Right lobe of liver (tissue), 6 donors: ENCODE measurements at regions not wholly inside any gene's neighbourhood (a gene's known extent, or its start where the extent isn't known, plus 50 kb on each side); places are given as distances from the start of the nearest gene placed in this dataset.
"Not testable (repeated sequence)": the region's sequence is repeated elsewhere in the genome, so short reads cannot be mapped to it uniquely, and the experiment has no call there.

Experiments
- ATAC-seq, 4 donors: fragments of 200-7000 bp; cut with Tn5 transposase; one replicate each; pipeline ENCODE4 v1.9.1; 2020; ENCODE audit warnings: mild to moderate bottlenecking in 4 of 4, moderate library complexity in 4 of 4
- DNase-seq, 3 donors: peaks; one replicate each; pipeline ENCODE4 v3.0.0-alpha.2; 2020
- H3K27ac ChIP-seq, 3 donors: fragments of 200-600 bp; one replicate each; pipeline ENCODE4 v1.8.0; 2022
- H3K27me3 ChIP-seq, 2 donors: fragments of 200-600 bp; one replicate each; pipeline ENCODE4 v1.8.0; 2022
- H3K36me3 ChIP-seq, 4 donors: fragments of 200-600 bp; sonication (generic) in 1 of 4; one replicate each; pipeline versions ENCODE4 v1.5.1 to v1.8.0; 2017 to 2022; ENCODE audit warnings: control low read depth in 1 of 4
- H3K4me1 ChIP-seq, 4 donors: fragments of 200-600 bp; sonication (generic) in 1 of 4; one replicate each; pipeline versions ENCODE4 v1.5.1 to v1.8.0; 2017 to 2022; ENCODE audit warnings: control low read depth in 1 of 4
- H3K4me3 ChIP-seq, 3 donors: fragments of 200-600 bp; one replicate each; pipeline ENCODE4 v1.8.0; 2022
- H3K9me3 ChIP-seq, 4 donors: fragments of 200-600 bp; sonication (generic) in 1 of 4; one replicate each; pipeline versions ENCODE4 v1.5.1 to v1.8.0; 2017 to 2022; ENCODE audit warnings: control low read depth in 1 of 4
- CTCF ChIP-seq, 4 donors: fragments of 200-600 bp in 3 of 4; fragments of 450-650 bp in 1 of 4; IDR thresholded peaks; one replicate each; pipeline versions ENCODE4 v1.5.1 to v1.8.0; 2016 to 2022; ENCODE audit warnings: antibody characterized with exemption in 4 of 4, mild to moderate bottlenecking in 2 of 4
- POLR2A ChIP-seq: fragments of 450-650 bp; IDR thresholded peaks from one replicate; pipeline ENCODE4 v1.6.1; 2017; ENCODE audit warnings: antibody characterized with exemption, mild to moderate bottlenecking
- WGBS: methylation state at CpG from one replicate; pipeline ENCODE4 v1.1.6; 2018; ENCODE audit warnings: low coverage, low lambda C conversion rate; ENCODE audit not compliant: insufficient coverage; ENCODE audit errors: missing lambda C conversion rate; 5-methylcytosine and 5-hydroxymethylcytosine counted together
- intact Hi-C, 2 donors: fragments of 100-400 bp; cut with DNase I; formaldehyde crosslinking; loops; one replicate each; pipeline versions ENCODE4 v1.11.2 to v1.14.1; 2022
- donor health status: DM: no; HTN: yes; CAD: no.
- donor health status: DM: no; HTN: no; CAD: no.
- donor health status: DM: no; HTN: no; CAD: no.
- donor health status: DM: no; HTN: yes; CAD: no.
- donor health status: DM: no; HTN: yes; CAD: no.

GRCh38 chr17:31678431-31678830, 180.6 kb downstream of the COPRS start:
- no peaks in the 10 kb centered on the region for H3K9me3 ChIP-seq
- H3K36me3 ChIP-seq: no peaks in the 10 kb centered on the region
- no peak overlapping the region for H3K4me3 ChIP-seq
- intact Hi-C loops: no loop called here
- TF ChIP-seq POLR2A (no peak), CTCF (IDR thresholded peaks at IDR 0.05) (no peak)
- H3K4me1 ChIP-seq: no peaks in the 10 kb centered on the region
- H3K27me3 ChIP-seq: no peaks in the 10 kb centered on the region
- no peak overlapping the region for H3K27ac ChIP-seq
- DNase-seq (peak in 1 of 3 donors; percentile 35), ATAC-seq (no peak)
- WGBS: no CpG with 5 or more reads among the region's 1 CpG

- H3K36me3 ChIP-seq: no peaks in the 10 kb centered on the region
- 81% methylated on average over 2 of the region's 6 CpGs for WGBS
- H3K4me3 ChIP-seq: no peak overlapping the region
- no peaks in the 10 kb centered on the region for H3K27me3 ChIP-seq
- H3K4me1 ChIP-seq: no peaks in the 10 kb centered on the region
- intact Hi-C loops: no loop called here
- TF ChIP-seq POLR2A (no peak), CTCF (IDR thresholded peaks at IDR 0.05) (no peak)
- H3K9me3 ChIP-seq: no peaks in the 10 kb centered on the region
- H3K27ac ChIP-seq: no peak overlapping the region
- no peak for ATAC-seq
- DNase-seq: peak in 1 of 3 donors; percentile 29
These were observed 181.4 kb downstream of the COPRS start for GRCh38 chr17:31677681-31678080.

GRCh38 chr17:31677036-31677435, 182.0 kb downstream of the COPRS start:
- no peak overlapping the region for H3K4me3 ChIP-seq
- 42% methylated on average over 2 of the region's 4 CpGs for WGBS
- no peaks in the 10 kb centered on the region for H3K27me3 ChIP-seq
- no peaks in the 10 kb centered on the region for H3K4me1 ChIP-seq
- no peaks in the 10 kb centered on the region for H3K9me3 ChIP-seq
- intact Hi-C loops: no loop called here
- TF ChIP-seq POLR2A (no peak), CTCF (IDR thresholded peaks at IDR 0.05) (no peak)
- ATAC-seq: no peak
- peak in 1 of 3 donors; percentile 38 for DNase-seq
- H3K27ac ChIP-seq: no peak overlapping the region
- no peaks in the 10 kb centered on the region for H3K36me3 ChIP-seq

- DNase-seq, intact Hi-C loops: not testable (repeated sequence)
- 60% methylated on average over 4 of the region's 5 CpGs for WGBS
These were observed 183.7 kb downstream of the COPRS start for GRCh38 chr17:31675392-31675791.

GRCh38 chr17:31674717-31675349, 184.2 kb downstream of the COPRS start:
- Histone ChIP-seq H3K4me1 (no peaks in the 10 kb centered on the region), H3K27me3 (no peaks in the 10 kb centered on the region), H3K36me3 (no peaks in the 10 kb centered on the region), H3K9me3 (no peaks in the 10 kb centered on the region), H3K27ac (no peak overlapping the region), H3K4me3 (no peak overlapping the region)
- no peak for ATAC-seq
- WGBS: 96% methylated on average over 3 of the region's 5 CpGs
- DNase-seq: no peak
- no peak for TF ChIP-seq CTCF (IDR thresholded peaks at IDR 0.05)
- no peak for TF ChIP-seq POLR2A
- intact Hi-C loops: no loop called here

More at GRCh38 chr17:31675392-31675791, 183.7 kb downstream of the COPRS start:
- H3K4me3 ChIP-seq, H3K27me3 ChIP-seq, H3K9me3 ChIP-seq, H3K27ac ChIP-seq, ATAC-seq, H3K4me1 ChIP-seq, H3K36me3 ChIP-seq: not testable (repeated sequence)
